H1 (cell line): ENCODE measurements at regions not wholly inside any gene's neighbourhood (a gene's known extent, or its start where the extent isn't known, plus 50 kb on each side); places are given as distances from the start of the nearest gene placed in this dataset.

Experiments used
- CTCF ChIA-PET: fragments of 300-600 bp; sonication (Branson Sonifier 250); formaldehyde crosslinking; loops from one replicate; lab custom pipeline; 2021; ENCODE audit not compliant: partially characterized antibody; lab: Charles Lee
- POLR2A ChIA-PET: fragments of 300-600 bp; sonication (Branson Sonifier 250); formaldehyde crosslinking; loops from one replicate; lab custom pipeline; 2021; ENCODE audit warnings: inconsistent platforms; ENCODE audit not compliant: partially characterized antibody; lab: Charles Lee
- DNase-seq, 2 experiments: peaks; one replicate each; pipeline versions ENCODE4 v3.0.0 to v3.0.0-alpha.2; 2010 to 2022; ENCODE audit warnings: low spot score in 2 of 2, low read depth in 1 of 2, mixed read lengths in 1 of 2
- FAIRE-seq: peaks from 2 replicates; lab custom pipeline; 2011; peaks lifted over from hg19 to GRCh38; lab: Jason Lieb, UNC
- H2AFZ ChIP-seq: 2 replicates; pipeline ENCODE4 v1.8.1; 2012; ENCODE audit warnings: low read length, inconsistent platforms
- H2AK5ac ChIP-seq: 2 replicates; pipeline ENCODE4 v1.6.1; 2013; ENCODE audit warnings: low read depth, low read length
- H2BK120ac ChIP-seq: replicated peaks from 2 replicates; pipeline ENCODE3; 2013; ENCODE audit warnings: low read depth, low read length, inconsistent platforms
- H2BK12ac ChIP-seq: 2 replicates; pipeline ENCODE4 v1.6.1; 2013; ENCODE audit warnings: low read depth, low read length
- H2BK15ac ChIP-seq: 2 replicates; pipeline ENCODE4 v1.6.1; 2013; ENCODE audit warnings: low read length
- H2BK20ac ChIP-seq: 2 replicates; pipeline ENCODE4 v1.6.1; 2013; ENCODE audit warnings: low read length
- H2BK5ac ChIP-seq: 2 replicates; pipeline ENCODE4 v1.6.1; 2013; ENCODE audit warnings: low read depth, low read length
- H3K14ac ChIP-seq: 2 replicates; pipeline ENCODE4 v1.6.1; 2013; ENCODE audit warnings: inconsistent platforms; ENCODE audit not compliant: insufficient read length
- H3K18ac ChIP-seq: 2 replicates; pipeline ENCODE4 v1.6.1; 2013; ENCODE audit warnings: low read length; ENCODE audit errors: extremely low read depth
- H3K23ac ChIP-seq: 2 replicates; pipeline ENCODE4 v1.6.1; 2013; ENCODE audit warnings: inconsistent platforms; ENCODE audit not compliant: insufficient read length
- H3K23me2 ChIP-seq: 2 replicates; pipeline ENCODE4 v1.6.1; 2013; ENCODE audit warnings: low read depth, low read length
- H3K27ac ChIP-seq: 2 replicates; pipeline ENCODE4 v1.6.1; 2011; ENCODE audit warnings: low read depth, low read length, inconsistent platforms
- H3K27me3 ChIP-seq, 4 experiments: replicated peaks in 1 of 4; 1 replicate in 1 of 4; 2 replicates in 3 of 4; pipeline versions ENCODE4 v1.6.1 to v1.8.1; 2011 to 2013; ENCODE audit warnings: low read length in 3 of 4, mild to moderate bottlenecking in 3 of 4, inconsistent platforms in 2 of 4, mixed read lengths in 2 of 4, moderate library complexity in 1 of 4; ENCODE audit not compliant: control insufficient read depth in 3 of 4, insufficient read depth in 3 of 4; ENCODE audit errors: extremely low read depth in 1 of 4
- H3K36me3 ChIP-seq, 4 experiments: 2 replicates each; pipeline versions ENCODE4 v1.6.1 to v1.8.1; 2011 to 2013; ENCODE audit warnings: mild to moderate bottlenecking in 4 of 4, low read length in 3 of 4, moderate library complexity in 2 of 4, control low read depth in 1 of 4, inconsistent platforms in 1 of 4; ENCODE audit not compliant: insufficient read depth in 4 of 4, control insufficient read depth in 2 of 4
- H3K4ac ChIP-seq: replicated peaks from 2 replicates; pipeline ENCODE3; 2013; ENCODE audit warnings: low read length, low read depth, mixed read lengths, inconsistent platforms; ENCODE audit not compliant: insufficient read length
- H3K4me1 ChIP-seq, 4 experiments: replicated peaks in 1 of 4; 1 replicate in 1 of 4; 2 replicates in 3 of 4; pipeline versions ENCODE4 v1.6.1 to v1.8.1; 2011 to 2013; ENCODE audit warnings: low read length in 3 of 4, inconsistent platforms in 2 of 4, mixed read lengths in 1 of 4; ENCODE audit not compliant: insufficient read depth in 4 of 4, control insufficient read depth in 3 of 4
- H3K4me2 ChIP-seq, 2 experiments: 2 replicates each; pipeline versions ENCODE4 v1.6.1 to v1.8.1; 2011 to 2013; ENCODE audit warnings: low read depth in 2 of 2, low read length in 2 of 2, control low read depth in 1 of 2, inconsistent platforms in 1 of 2, mild to moderate bottlenecking in 1 of 2; ENCODE audit not compliant: insufficient read depth in 1 of 2
- H3K4me3 ChIP-seq, 4 experiments: fragments of 200-600, 300-600 bp in 1 of 4; sonication (generic), shearing (Covaris generic), sonication (Bioruptor Twin) in 1 of 4; 2 replicates each; pipeline versions ENCODE4 v1.5.1 to v1.8.1; 2011 to 2016; ENCODE audit warnings: low read length in 4 of 4, low read depth in 3 of 4, control low read depth in 2 of 4, inconsistent platforms in 2 of 4, mild to moderate bottlenecking in 2 of 4, mixed read lengths in 1 of 4, moderate library complexity in 1 of 4; ENCODE audit not compliant: insufficient read depth in 2 of 4; ENCODE audit errors: extremely low read depth in 1 of 4
- H3K56ac ChIP-seq: replicated peaks from 2 replicates; pipeline ENCODE3; 2013; ENCODE audit warnings: low read depth, mild to moderate bottlenecking, mixed read lengths, low read length, inconsistent platforms; ENCODE audit not compliant: insufficient read length
- H3K79me1 ChIP-seq: 2 replicates; pipeline ENCODE4 v1.6.1; 2013; ENCODE audit warnings: low read depth, low read length, control low read depth
- H3K79me2 ChIP-seq, 2 experiments: 2 replicates each; pipeline versions ENCODE4 v1.6.1 to v1.8.1; 2012 to 2013; ENCODE audit warnings: low read length in 2 of 2, mild to moderate bottlenecking in 2 of 2, inconsistent platforms in 1 of 2; ENCODE audit not compliant: insufficient read depth in 2 of 2, control insufficient read depth in 1 of 2
- H3K9ac ChIP-seq, 4 experiments: replicated peaks in 1 of 4; 1 replicate in 1 of 4; 2 replicates in 3 of 4; pipeline versions ENCODE4 v1.6.1 to v1.8.1; 2011 to 2013; ENCODE audit warnings: low read depth in 3 of 4, low read length in 3 of 4, control low read depth in 2 of 4, mild to moderate bottlenecking in 2 of 4, moderate library complexity in 2 of 4, inconsistent platforms in 1 of 4; ENCODE audit errors: extremely low read depth in 1 of 4
- H3K9me3 ChIP-seq, 2 experiments: 2 replicates each; pipeline versions ENCODE4 v1.6.1 to v1.8.1; 2012 to 2013; ENCODE audit warnings: mild to moderate bottlenecking in 2 of 2, moderate library complexity in 2 of 2, control low read depth in 1 of 2, inconsistent platforms in 1 of 2, low read depth in 1 of 2, low read length in 1 of 2, mixed read lengths in 1 of 2; ENCODE audit not compliant: insufficient read depth in 2 of 2
- H4K20me1 ChIP-seq, 2 experiments: replicated peaks in 1 of 2; 2 replicates each; pipeline versions ENCODE3 to v1.8.1; 2011 to 2013; ENCODE audit warnings: inconsistent platforms in 2 of 2, low read length in 2 of 2, mild to moderate bottlenecking in 1 of 2; ENCODE audit not compliant: insufficient read depth in 2 of 2, control insufficient read depth in 1 of 2
- H4K5ac ChIP-seq: 2 replicates; pipeline ENCODE4 v1.6.1; 2013; ENCODE audit warnings: low read length, low read depth, mixed read lengths, inconsistent platforms; ENCODE audit not compliant: insufficient read length
- H4K8ac ChIP-seq: 2 replicates; pipeline ENCODE4 v1.8.0; 2013; ENCODE audit warnings: mild to moderate bottlenecking, moderate library complexity, low read length, inconsistent platforms; ENCODE audit not compliant: insufficient read depth; ENCODE audit errors: extremely low read depth
- H4K91ac ChIP-seq: replicated peaks from 2 replicates; pipeline ENCODE3; 2013; ENCODE audit warnings: low read length, mixed read lengths, inconsistent platforms; ENCODE audit not compliant: insufficient read length
- CHD1 ChIP-seq: IDR thresholded peaks from 2 replicates; pipeline ENCODE4 v1.6.1; 2012; ENCODE audit warnings: low read depth, low read length, improper control_type of control experiment
- E2F6 ChIP-seq: IDR thresholded peaks from 2 replicates; pipeline ENCODE4 v1.6.1; 2012; ENCODE audit warnings: inconsistent platforms
- GABPA ChIP-seq: IDR thresholded peaks from 2 replicates; pipeline ENCODE4 v1.6.1; 2011; ENCODE audit warnings: mild to moderate bottlenecking, low read length, moderate library complexity, borderline replicate concordance; ENCODE audit not compliant: insufficient read depth
- GTF2F1 ChIP-seq: IDR thresholded peaks from 2 replicates; pipeline ENCODE4 v1.6.1; 2012; ENCODE audit warnings: low read depth, low read length, improper control_type of control experiment, borderline replicate concordance
- HDAC2 ChIP-seq, 2 experiments: fragments of 300-600 bp in 1 of 2; sonication (generic) in 1 of 2; IDR thresholded peaks; 2 replicates each; pipeline ENCODE4 v1.6.1; 2011 to 2012; ENCODE audit warnings: low read depth in 2 of 2, low read length in 2 of 2, mild to moderate bottlenecking in 2 of 2, moderate library complexity in 2 of 2, borderline replicate concordance in 1 of 2, inconsistent platforms in 1 of 2
- KDM4A ChIP-seq: IDR thresholded peaks from one replicate; pipeline ENCODE4 v1.7.1; 2012; ENCODE audit warnings: low read depth, mild to moderate bottlenecking, moderate library complexity, low read length, inconsistent platforms; ENCODE audit not compliant: severe bottlenecking
- NRF1 ChIP-seq: IDR thresholded peaks from 2 replicates; pipeline ENCODE4 v1.6.1; 2011; ENCODE audit warnings: mild to moderate bottlenecking, low read depth, low read length, improper control_type of control experiment
- RBBP5 ChIP-seq: IDR thresholded peaks from 2 replicates; pipeline ENCODE4 v1.7.1; 2012; ENCODE audit warnings: low read depth, mild to moderate bottlenecking, inconsistent platforms, low read length, moderate library complexity, borderline replicate concordance
- SAP30 ChIP-seq: fragments of 300-600 bp; sonication (generic); IDR thresholded peaks from 2 replicates; pipeline ENCODE4 v1.7.1; 2012; ENCODE audit warnings: low read length, moderate library complexity, mild to moderate bottlenecking, inconsistent platforms; ENCODE audit not compliant: insufficient read depth, insufficient replicate concordance
- SP1 ChIP-seq: IDR thresholded peaks from 2 replicates; pipeline ENCODE4 v1.6.1; 2011; ENCODE audit warnings: low read depth, low read length
- SP4 ChIP-seq: IDR thresholded peaks from 2 replicates; pipeline ENCODE4 v1.6.1; 2012; ENCODE audit warnings: low read length, inconsistent platforms
- TCF12 ChIP-seq: IDR thresholded peaks from 2 replicates; pipeline ENCODE4 v1.6.1; 2011; ENCODE audit warnings: low read depth, mild to moderate bottlenecking, low read length
- ZNF274 ChIP-seq: IDR thresholded peaks from 2 replicates; pipeline ENCODE4 v1.7.0; 2012; ENCODE audit warnings: low read length, borderline replicate concordance; ENCODE audit errors: extremely low read depth
- WGBS, 2 experiments: shearing (Covaris generic) in 1 of 2; methylation state at CpG; one replicate each; pipeline versions ENCODE4 v1.1.6 to v1.1.7; 2013 to 2015; ENCODE audit warnings: low lambda C conversion rate in 2 of 2, mixed read lengths in 2 of 2, inconsistent platforms in 1 of 2, low coverage in 1 of 2, missing lambda C conversion rate in 1 of 2; ENCODE audit not compliant: insufficient replicate concordance in 2 of 2, insufficient coverage in 1 of 2, insufficient read length in 1 of 2; ENCODE audit errors: extremely low coverage in 1 of 2, missing lambda C conversion rate in 1 of 2; 5-methylcytosine and 5-hydroxymethylcytosine counted together

GRCh38 chr12:30569426-30569825 is 126.2 kb downstream of the IPO8 start:
- Histone ChIP-seq H3K4ac (no peak overlapping the region), H3K27ac (no peak overlapping the region), H2BK120ac (no peak overlapping the region), H2AK5ac (no peak overlapping the region), H4K8ac (no peak overlapping the region), H3K14ac (no peak overlapping the region), H3K27me3 (no peaks in the 10 kb centered on the region), H3K23me2 (no peaks in the 10 kb centered on the region; the same call in 1 of the 2 replicates), H2AFZ (no peak overlapping the region), H3K4me2 (no peak overlapping the region), H2BK12ac (no peak overlapping the region), H3K79me1 (no peaks in the 10 kb centered on the region), H2BK15ac (no peak overlapping the region), H3K4me3 (no peak overlapping the region), H3K23ac (no peak overlapping the region), H3K36me3 (no peaks in the 10 kb centered on the region), H3K18ac (no peak overlapping the region), H4K5ac (no peak overlapping the region), H3K9ac (no peak overlapping the region), H4K91ac (no peak overlapping the region), H4K20me1 (no peaks in the 10 kb centered on the region), H3K79me2 (no peaks in the 10 kb centered on the region), H3K56ac (no peak overlapping the region), H3K9me3 (no peaks in the 10 kb centered on the region), H3K4me1 (no peaks in the 10 kb centered on the region), H2BK5ac (no peak overlapping the region), H2BK20ac (no peak overlapping the region)
- DNase-seq: no peak
- FAIRE-seq: no peak
- POLR2A ChIA-PET: no interaction called here
- 70% methylated on average over 4 of the region's 4 CpGs; no CpG with 5 or more reads in 1 of the 2 experiments for WGBS, 2 experiments
- CTCF ChIA-PET: no interaction called here
- TF ChIP-seq SAP30: no peak
- TF ChIP-seq TCF12: no peak
- TF ChIP-seq CHD1: no peak
- no peak for TF ChIP-seq SP4
- TF ChIP-seq E2F6: no peak
- no peak for TF ChIP-seq HDAC2 (IDR thresholded peaks at IDR 0.05; ENCODE audit: borderline replicate concordance in 1 of 2, low read depth in 2 of 2, low read length in 2 of 2)
- TF ChIP-seq KDM4A: no peak
- no peak for TF ChIP-seq GABPA
- no peak for TF ChIP-seq GTF2F1
- TF ChIP-seq SP1: no peak
- no peak for TF ChIP-seq RBBP5
- TF ChIP-seq NRF1: no peak
- TF ChIP-seq ZNF274: no peak
